HG03135 (cell line): ENCODE measurements at regions not wholly inside any gene's neighbourhood (a gene's known extent, or its start where the extent isn't known, plus 50 kb on each side); places are given as distances from the start of the nearest gene placed in this dataset.
"Not testable (repeated sequence)": the region's sequence is repeated elsewhere in the genome, so short reads cannot be mapped to it uniquely, and the experiment has no call there.

ENCODE experiments used
- ATAC-seq: cut with Tn5 transposase; IDR thresholded peaks from one replicate; pipeline ENCODE4 v1.9.1; 2021; ENCODE audit warnings: mild to moderate bottlenecking, moderate library complexity; ENCODE audit not compliant: unreplicated experiment

DNA sequence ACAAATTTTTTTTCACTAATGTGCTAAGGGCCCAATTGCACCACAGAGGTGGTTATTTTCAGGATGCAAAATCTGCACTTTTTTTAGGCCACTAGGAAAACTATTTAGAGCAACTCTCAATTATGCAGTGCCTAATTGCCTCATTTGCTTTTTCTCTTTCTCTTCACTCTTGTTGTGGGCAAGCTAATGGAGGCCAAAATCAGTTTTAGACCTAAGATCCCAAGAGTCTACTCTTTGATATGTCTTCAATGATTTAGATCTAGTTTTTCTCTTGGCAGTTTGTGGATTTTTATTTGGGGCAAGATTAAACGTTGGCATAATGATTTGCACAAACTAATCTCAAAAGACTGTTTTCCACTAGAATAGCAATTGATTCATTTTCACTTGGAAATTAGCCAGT, 1996.9 kb downstream of the LRRC4C start:
- ATAC-seq = no peak

DNA sequence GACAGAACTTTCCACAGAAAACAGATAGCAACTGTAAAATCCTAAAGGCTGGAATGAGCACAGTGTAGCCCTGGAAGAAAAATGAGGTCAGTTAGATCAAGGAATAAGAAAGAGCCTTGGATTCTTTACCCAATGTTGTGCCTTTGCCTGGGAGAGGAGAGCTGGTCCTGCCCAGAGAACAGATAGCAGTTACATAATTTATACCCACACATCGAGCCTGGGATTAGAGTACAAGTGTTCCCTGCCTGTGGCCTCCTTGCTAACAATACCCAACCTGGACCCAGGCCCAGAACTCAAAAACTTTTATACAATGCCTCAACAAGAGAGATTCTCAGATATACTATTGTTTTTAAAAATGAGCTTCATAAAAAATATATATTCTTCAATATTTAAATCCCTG, 1998.4 kb downstream of the LRRC4C start:
- ATAC-seq = no peak

DNA sequence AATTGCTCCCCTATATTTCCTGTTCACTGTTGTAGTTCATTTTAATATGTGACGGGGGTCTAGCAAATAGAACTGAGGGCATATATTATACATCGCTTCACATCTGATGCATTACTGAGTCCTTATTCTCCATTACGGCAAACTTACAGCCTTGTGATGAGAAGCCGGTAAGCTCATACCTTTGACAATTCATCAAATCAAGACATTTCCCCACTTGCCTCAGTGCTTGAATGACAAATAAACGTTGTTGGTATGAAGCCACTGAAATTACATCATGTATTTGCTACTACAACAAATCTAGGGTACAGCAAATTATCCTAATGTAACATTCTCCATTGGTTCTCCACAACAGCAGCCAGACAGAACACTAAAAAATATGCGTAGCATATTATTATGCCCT, 1999.8 kb downstream of the LRRC4C start:
- no peak for ATAC-seq

DNA sequence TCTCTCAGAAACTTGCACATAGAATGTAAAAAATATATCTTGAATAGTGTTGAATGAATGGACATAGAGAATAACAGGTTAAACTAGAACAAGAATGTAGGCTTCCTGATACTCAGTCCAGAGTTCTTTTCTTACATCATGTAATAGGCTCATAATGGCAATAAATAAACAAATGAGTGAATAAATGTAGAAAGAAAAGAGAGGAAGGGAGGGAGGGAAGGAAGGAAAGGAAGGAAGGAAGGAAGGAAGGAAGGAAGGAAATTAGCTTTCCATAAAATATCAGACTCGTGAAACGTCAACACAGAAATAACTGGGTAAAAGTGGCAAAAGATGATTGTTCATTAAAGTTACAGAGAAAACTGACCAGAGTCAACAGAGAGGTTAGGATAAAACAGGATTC, 2001.0 kb downstream of the LRRC4C start:
- ATAC-seq = no peak

DNA sequence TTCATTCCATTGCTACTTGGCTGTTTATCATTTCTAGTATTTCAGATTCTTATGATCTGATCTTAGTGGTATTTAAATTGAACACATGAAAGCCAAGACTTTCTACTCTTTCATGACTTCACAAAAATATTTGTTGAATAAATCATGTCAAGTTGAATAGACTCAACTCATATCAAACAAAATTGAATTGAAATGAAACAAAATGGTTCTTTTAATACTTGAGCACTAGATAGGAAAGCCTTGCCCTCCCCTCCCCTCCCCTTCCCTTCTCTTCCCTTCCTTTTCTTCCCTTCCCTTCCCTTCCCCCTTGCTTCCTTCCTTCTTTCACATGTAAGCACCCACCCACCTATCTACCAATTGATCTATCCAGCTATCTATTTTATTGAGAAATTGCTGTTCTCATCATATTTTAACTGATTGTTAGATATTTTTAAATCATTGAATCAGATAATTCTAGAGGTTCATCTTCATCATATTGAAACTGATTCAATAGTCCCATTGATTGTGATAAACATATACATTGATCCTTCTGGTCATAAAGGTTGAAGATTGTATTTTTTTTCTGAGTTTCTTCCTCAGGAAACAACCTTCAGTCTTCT, 2015.9 kb downstream of the LRRC4C start:
- no peak for ATAC-seq

DNA sequence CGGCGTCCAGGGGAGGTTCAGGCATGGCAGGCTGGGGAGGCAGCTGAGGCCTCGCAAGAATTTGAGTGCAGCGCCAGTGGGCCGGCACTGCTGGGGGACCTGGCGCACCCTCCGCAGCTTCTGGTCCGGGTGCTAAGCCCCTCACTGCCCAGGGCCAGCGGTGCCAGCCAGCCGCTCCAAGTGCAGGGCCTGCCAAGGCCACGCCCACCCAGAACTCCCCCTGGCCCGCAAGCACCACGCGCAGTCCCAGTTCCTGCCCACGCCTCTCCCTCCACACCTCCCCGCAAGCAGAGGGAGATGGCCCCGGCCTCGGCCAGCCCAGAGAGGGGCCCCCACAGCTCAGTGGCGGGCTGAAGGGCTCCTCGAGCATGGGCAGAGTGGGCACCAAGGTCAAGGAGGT, 2017.3 kb downstream of the LRRC4C start:
- ATAC-seq = no peak

DNA sequence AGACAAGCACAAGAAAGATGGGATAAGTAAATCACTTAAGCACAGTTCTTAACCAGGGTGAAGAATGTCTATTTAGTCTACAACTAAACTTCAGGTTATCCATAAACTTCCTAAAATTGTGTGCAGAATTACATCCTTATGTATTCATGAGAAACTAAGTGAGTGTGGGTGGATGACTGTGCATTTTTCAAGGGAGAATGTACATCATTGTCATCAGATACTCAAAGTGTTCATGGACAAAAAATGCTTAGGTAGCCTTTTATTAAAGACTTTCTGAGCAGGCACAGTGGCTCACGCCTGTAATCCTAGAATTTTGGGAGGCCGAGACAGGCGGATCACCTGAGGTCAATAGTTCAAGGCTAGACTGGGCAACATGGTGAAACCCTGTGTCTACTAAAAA, 2023.8 kb downstream of the LRRC4C start:
- no peak for ATAC-seq

DNA sequence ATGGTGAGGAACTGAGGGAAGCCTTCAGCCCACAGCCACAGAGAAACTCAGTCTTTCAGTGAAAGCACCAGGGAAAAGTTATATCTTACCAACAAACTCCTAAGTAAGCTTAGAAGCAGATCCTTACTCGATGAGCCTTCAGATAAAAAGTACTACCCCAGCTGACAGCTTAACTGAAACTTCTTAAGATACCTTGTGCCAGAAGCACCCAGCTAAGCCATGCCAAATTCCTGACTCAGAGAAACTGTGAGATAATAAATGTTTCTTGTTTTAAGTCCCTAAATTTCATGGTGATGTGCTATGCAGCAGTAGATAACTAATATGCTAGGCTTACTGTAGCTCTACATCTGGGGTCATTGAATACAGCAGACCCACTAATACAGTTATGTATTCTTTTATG, 2025.0 kb downstream of the LRRC4C start:
- ATAC-seq = no peak

DNA sequence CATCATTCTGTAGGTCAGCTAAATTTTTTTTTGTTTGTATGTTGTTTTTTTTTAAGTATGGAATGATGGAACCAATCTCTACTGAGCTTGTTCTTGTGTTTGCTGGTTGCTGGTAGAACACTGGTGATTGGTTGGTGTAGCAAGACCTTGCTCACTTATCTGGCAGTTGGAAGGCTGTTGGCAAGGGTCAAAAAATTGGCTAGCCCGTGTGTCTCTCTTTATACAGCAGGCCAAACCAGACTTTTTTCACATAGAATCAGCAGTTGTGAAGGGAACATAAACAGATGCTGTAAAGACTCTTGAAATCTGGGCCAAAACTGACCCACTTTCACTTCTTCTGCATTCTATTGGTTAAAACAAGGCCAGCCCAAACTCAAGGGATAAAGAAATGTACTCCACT, 2026.5 kb downstream of the LRRC4C start:
- no peak for ATAC-seq

DNA sequence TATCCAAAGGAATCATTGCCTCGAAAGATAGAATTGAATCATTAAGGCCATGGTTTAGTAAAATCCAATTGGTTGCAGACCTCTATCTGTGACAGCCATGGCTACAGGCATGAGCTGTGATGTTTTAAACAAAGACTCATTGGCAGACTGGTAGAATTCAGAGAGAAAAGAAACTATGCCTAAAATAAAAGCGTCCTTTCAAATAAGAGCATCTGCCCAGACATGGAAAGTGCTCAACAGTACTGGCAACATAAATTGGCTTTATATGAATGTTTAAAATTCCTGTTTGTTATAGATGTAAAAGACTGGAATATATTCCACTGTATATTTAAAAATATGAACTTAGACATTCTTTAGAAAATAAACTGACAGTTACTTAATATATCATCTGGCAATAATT, 2034.2 kb downstream of the LRRC4C start:
- no peak for ATAC-seq

DNA sequence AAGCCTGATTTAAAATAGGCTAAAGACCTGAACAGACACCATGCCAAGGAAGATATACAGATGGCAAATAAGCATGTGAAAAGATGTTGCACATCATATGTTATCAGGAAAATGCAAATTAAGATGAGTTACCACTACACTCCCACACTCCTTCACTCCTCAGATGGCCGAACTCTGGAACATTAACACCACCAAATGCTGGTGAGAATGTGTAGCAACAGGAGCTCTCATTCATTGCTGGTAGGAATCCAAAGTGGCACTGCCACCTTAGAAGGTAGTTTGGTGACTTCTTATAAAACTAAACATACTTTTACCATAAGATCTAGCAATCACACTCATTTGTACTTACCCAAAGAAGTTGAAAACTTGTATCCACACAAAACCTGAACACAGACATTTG, 2047.3 kb downstream of the LRRC4C start:
- ATAC-seq = no peak

DNA sequence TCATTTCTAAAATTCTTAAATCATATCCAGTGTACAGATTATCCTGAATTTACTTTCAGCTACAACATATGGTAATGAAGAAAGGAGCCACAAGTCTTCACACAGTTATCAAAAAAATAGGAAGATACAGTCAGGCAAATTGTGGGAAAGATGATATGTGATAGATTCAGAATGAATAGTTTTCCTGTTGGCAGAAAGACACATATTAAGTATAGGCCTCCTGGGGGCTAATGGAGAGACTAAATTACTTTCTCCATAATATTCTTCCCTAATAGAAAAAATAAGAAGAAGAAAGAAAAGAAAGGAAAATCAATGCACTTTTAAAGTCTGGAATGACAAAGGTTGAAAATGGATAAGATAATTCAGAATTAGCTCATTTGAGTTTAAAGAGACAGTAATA, 2073.5 kb downstream of the LRRC4C start:
- ATAC-seq = no peak

DNA sequence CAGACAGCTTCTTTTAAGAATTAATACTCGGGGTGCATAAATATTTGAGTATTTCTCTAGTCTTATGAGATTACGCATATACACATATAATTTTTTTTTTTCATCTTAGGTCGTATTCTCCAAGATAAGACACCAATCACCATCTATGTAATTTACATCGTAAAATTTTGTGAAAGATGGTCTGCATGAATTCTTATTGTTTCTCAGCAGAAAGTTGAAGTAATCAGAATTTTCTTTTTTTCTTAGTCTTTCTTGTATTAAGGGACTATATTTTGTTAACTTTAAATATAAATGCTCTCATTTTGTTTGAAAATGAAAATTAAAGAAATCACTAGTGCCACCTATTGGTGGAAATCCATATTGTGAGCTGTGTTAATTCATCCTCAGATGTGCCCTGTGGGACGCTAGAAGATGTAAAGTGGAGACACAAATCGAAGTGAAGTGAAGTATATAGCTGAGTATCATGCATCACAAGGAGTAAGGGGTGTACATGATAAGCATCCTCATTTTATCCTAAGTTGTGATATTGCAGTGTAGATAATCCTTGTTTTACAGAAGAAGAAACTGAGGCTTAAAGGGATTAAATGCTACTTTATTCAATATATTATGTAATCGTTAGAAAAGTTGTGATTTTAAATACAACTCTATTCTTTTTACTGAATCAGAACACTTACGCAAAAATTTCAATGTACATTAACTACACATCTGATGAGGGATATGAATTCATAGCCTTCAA, 2084.3 kb downstream of the LRRC4C start:
- ATAC-seq = no peak

DNA sequence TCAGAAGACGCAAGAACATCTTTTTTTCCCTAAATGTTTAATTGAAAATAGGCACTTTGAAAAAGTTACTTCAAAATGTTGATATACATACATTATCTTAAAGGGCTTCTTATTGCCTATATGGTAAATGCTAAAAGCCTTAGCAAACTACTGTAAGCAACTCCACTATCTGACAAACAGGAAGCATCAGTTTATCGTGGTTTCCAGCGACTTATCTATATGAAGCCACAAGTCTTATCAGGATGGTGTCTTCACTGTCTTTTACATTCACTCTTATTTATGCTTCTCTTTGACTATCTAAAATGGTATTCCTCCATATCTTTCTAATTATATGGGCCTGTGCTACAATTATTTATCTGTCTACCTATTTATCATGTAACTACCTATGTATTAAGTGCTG, 2091.9 kb downstream of the LRRC4C start:
- no peak for ATAC-seq

DNA sequence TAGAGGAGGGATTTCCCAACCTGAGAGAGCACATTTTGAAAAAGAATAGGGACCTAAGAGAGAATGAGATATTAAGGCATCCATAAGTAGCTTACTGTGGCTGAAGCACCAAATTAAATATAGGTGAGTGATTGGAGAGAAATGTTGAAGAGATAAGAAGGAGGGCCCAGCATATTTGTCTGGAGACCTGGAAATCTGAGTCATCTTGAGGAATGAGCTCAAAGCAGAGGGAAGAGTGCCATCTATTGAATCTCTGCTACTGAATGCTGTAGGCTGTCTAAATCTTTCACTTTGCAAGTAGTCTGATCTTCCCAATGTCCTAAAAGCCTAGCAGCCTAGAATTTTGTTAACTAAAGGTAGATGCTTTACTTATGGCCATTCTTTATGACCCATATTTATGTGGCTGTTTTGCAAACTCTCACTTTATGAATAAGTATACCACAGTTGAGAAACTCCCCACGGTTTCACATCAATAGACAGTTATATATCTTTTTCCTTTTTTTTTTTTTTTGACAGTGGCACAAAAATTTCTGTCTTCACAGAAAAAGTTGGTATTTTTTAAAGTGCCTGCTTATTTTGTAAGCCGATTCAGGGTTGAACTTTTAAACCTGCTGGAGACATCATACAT, 2093.5 kb downstream of the LRRC4C start:
- no peak for ATAC-seq

DNA sequence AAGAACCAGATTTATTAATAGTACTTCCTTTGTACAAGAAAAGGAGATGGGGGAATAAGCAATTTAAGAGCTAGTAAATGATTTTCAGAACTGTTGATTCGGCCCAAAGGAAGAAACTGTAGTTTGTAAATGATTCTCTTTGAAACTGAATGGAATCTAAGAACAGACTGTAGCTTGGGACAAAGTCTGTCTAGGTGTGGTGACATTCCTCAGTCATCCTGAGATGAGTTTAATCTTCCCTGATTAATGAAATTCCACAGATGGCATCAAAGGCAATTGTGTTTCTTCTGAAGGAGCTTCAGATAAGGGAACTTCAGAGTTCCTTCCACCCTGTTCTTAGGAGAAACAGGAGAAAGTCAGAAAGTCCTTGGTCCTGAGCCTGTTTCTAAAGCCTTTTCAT, 2095.9 kb downstream of the LRRC4C start:
- no peak for ATAC-seq

DNA sequence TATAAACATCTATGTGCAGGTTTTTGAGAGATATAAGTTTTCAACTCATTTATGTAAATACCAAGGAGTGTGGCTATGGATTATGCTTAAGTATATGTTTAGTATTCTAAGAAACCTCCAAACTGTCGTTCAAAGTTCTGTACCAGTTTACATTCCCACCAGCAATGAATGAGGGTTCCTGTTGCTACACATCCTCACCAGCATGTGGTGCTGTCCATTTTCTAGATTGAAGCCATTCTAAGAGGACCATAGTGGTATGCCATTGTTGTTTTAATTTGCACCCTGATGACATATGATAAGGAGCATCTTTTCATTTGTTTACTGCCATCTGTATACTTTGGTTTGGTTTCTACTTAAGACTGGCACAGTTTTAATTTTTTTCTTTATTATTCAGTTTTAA, 2097.9 kb downstream of the LRRC4C start:
- no peak for ATAC-seq

DNA sequence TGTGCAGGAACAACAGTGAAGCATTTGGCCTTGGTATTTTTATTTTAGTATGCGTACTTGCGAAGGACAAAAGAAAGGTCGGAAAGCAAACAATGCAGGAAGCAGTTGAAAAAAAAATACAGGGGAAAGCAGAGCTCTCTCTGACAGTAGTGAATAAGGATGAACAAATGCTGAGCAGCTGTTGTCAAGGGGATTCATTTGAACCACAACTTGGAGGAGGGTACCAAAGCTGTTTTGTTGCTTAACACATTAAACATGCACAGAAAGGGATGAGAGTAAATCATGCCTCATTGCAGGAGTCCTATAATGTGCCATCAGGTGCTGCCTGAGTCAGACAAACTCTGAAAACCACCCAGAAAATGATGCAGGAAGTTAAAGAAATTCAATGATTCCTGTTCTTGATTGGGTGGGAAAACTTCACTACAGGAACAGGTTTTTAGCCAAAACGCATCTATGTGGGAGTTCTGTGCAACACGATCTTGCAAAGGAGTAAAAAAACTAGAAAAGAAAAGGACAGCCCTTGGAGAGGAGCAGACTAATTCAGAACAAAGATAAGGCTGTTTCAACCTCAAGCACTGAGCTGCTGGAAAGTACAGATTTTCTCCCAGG, 2113.5 kb downstream of the LRRC4C start:
- ATAC-seq = no peak

DNA sequence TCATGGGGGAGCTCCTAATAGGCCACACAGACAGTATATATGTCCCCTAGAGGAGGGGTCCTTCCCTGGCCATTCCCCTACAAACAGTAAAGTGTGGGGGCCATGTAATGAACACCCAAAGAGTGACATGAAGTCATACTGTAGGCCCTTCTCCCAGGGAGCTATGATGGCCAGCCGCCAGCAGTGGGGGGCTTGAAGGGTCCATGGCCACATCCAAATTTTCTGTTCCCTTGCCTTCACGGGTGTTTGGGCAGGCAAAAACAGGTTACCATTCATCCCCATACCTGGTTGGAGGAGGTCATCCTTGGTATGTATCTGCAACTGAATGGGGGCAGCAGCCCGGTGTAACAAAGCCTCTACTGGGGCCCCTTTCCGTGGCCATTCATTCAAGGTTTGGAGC, 2118.0 kb downstream of the LRRC4C start:
- no peak for ATAC-seq

DNA sequence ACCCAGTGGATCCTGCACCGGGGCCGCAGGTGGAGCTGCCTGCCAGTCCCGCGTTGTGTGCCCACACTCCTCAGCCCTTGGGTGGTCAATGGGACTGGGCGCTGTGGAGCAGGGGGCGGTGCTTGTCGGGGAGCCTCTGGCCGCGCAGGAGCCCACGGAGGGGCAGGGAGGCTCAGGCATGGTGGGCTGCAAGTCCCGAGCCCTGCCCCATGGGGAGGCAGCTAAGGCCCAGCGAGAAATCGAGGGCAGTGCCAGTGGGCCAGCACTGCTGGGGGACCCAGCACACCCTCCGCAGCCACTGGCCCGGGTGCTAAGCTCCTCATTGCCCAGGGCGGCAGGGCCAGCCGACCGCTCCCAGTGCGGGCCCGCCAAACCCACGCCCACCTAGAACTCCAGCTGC, 2126.4 kb downstream of the LRRC4C start:
- ATAC-seq = not testable (repeated sequence)

DNA sequence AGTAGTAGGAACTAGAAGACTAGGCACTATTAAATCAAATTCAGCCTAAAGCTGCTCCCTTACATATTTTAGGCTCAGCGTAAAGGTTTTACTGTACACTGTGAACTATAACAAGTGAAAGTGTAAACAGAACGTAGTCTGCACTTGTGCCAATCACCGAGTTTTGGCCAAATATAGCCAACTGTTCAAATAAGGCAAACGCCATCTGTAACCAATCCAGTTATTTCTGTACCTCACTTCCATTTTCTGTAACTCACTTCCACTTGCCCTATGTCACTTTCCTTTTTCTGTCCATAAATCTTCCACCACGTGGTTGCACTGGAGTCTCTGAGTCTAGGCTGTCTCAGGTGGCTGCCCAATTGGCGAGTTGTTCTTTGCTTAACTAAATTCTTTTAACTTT, 2132.2 kb downstream of the LRRC4C start:
- ATAC-seq = no peak

DNA sequence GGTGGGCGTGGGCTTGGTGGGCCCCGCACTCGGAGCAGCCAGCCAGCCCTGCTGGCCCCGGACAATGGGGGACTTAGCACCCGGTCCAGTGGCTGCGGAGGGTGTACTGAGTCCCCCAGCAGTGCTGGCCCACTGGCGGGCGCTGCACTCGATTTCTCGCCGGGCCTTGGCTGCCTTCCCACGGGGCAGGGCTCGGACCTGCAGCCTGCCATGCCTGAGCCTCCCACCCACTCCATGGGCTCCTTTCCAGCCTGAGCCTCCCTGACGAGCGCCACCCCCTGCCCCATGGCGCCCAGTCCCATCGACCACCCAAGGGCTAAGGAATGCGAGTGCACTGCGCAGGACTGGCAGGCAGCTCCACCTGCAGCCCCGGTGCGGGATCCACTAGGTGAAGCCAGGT, 2147.6 kb downstream of the LRRC4C start:
- not testable (repeated sequence) for ATAC-seq
